IMR-90 (cell line): ENCODE measurements at regions not wholly inside any gene's neighbourhood (a gene's known extent, or its start where the extent isn't known, plus 50 kb on each side); places are given as distances from the start of the nearest gene placed in this dataset.

ENCODE experiments used
- ATAC-seq: fragments of 200-7000 bp; cut with Tn5 transposase; 2 replicates; pipeline ENCODE4 v1.9.1; 2020; ENCODE audit warnings: low read depth, mild to moderate bottlenecking, moderate library complexity
- BruUV-seq: library from RNA; stranded (reverse); fragments of 400-500 nt; replicated peaks from 2 replicates; lab custom pipeline; 2021; lab: Mats Ljungman, UMichigan
- CTCF ChIA-PET: fragments of 300-600 bp; formaldehyde crosslinking; extraction: SDS; loops from one replicate; lab custom pipeline; 2021; ENCODE audit warnings: antibody characterized with exemption; lab: Yijun Ruan, JAX
- POLR2A ChIA-PET: fragments of 300-600 bp; sonication (Branson Sonifier 250); formaldehyde crosslinking; loops from one replicate; lab custom pipeline; 2022; ENCODE audit warnings: antibody characterized with exemption; ENCODE audit not compliant: unreplicated experiment; lab: Charles Lee
- DNase-seq: peaks from one replicate; pipeline ENCODE4 v3.0.0; 2013
- H2AFZ ChIP-seq: replicated peaks from 2 replicates; pipeline ENCODE3; 2013; ENCODE audit warnings: low read length, mild to moderate bottlenecking; ENCODE audit not compliant: poor library complexity
- H2AK5ac ChIP-seq: 2 replicates; pipeline ENCODE4 v1.6.1; 2013; ENCODE audit warnings: low read depth, low read length, inconsistent platforms
- H2AK9ac ChIP-seq: replicated peaks from 2 replicates; pipeline ENCODE3; 2013; ENCODE audit warnings: mild to moderate bottlenecking, low read depth, low read length, moderate library complexity; ENCODE audit not compliant: poor library complexity
- H2BK120ac ChIP-seq: 2 replicates; pipeline ENCODE4 v1.6.1; 2013; ENCODE audit warnings: low read depth, low read length, inconsistent platforms
- H2BK15ac ChIP-seq: 3 replicates; pipeline ENCODE4 v1.6.1; 2013; ENCODE audit warnings: low read depth, low read length, inconsistent platforms
- H2BK20ac ChIP-seq: 2 replicates; pipeline ENCODE4 v1.6.1; 2013; ENCODE audit warnings: low read depth, mild to moderate bottlenecking, inconsistent platforms, low read length, moderate library complexity
- H2BK5ac ChIP-seq: 2 replicates; pipeline ENCODE4 v1.6.1; 2013; ENCODE audit warnings: mild to moderate bottlenecking, low read depth, low read length, inconsistent platforms; ENCODE audit not compliant: poor library complexity, severe bottlenecking
- H3K14ac ChIP-seq: replicated peaks from 2 replicates; pipeline ENCODE4 v1.6.1; 2013; ENCODE audit warnings: low read depth, low read length, inconsistent platforms
- H3K18ac ChIP-seq: 2 replicates; pipeline ENCODE4 v1.6.1; 2013; ENCODE audit warnings: low read depth, low read length, control low read depth
- H3K23ac ChIP-seq: 2 replicates; pipeline ENCODE4 v1.6.1; 2013; ENCODE audit warnings: low read depth, low read length, inconsistent platforms
- H3K27ac ChIP-seq: 2 replicates; pipeline ENCODE4 v1.5.1; 2013; ENCODE audit warnings: mild to moderate bottlenecking, control low read depth, low read length; ENCODE audit not compliant: insufficient read depth
- H3K27me3 ChIP-seq: 2 replicates; pipeline ENCODE4 v1.6.1; 2013; ENCODE audit warnings: low read length; ENCODE audit not compliant: control insufficient read depth, insufficient read depth
- H3K36me3 ChIP-seq: 2 replicates; pipeline ENCODE4 v1.6.1; 2013; ENCODE audit warnings: low read length, mixed read lengths; ENCODE audit not compliant: control insufficient read depth, insufficient read depth
- H3K4ac ChIP-seq: 2 replicates; pipeline ENCODE4 v1.6.1; 2013; ENCODE audit warnings: low read depth, low read length, inconsistent platforms
- H3K4me1 ChIP-seq: 2 replicates; pipeline ENCODE4 v1.6.1; 2013; ENCODE audit warnings: low read length, mixed read lengths; ENCODE audit not compliant: control insufficient read depth, insufficient read depth
- H3K4me2 ChIP-seq: 2 replicates; pipeline ENCODE4 v1.6.1; 2013; ENCODE audit warnings: low read depth, mild to moderate bottlenecking, control low read depth, low read length, moderate library complexity
- H3K4me3 ChIP-seq: 2 replicates; pipeline ENCODE4 v1.5.1; 2013; ENCODE audit warnings: low read depth, mild to moderate bottlenecking, control low read depth, low read length, moderate library complexity; ENCODE audit not compliant: insufficient read depth
- H3K56ac ChIP-seq: 2 replicates; pipeline ENCODE4 v1.6.1; 2013; ENCODE audit warnings: low read length, inconsistent platforms; ENCODE audit not compliant: insufficient read depth; ENCODE audit errors: extremely low read depth
- H3K79me1 ChIP-seq, 2 experiments: 2 replicates each; pipeline ENCODE4 v1.6.1; 2013; ENCODE audit warnings: low read length in 2 of 2, inconsistent platforms in 1 of 2, low read depth in 1 of 2
- H3K9ac ChIP-seq: 2 replicates; pipeline ENCODE4 v1.6.1; 2013; ENCODE audit warnings: low read depth, low read length, control low read depth
- H3K9me1 ChIP-seq: 2 replicates; pipeline ENCODE4 v1.6.1; 2013; ENCODE audit warnings: low read length, inconsistent platforms; ENCODE audit not compliant: insufficient read depth
- H3K9me3 ChIP-seq: 2 replicates; pipeline ENCODE4 v1.6.1; 2013; ENCODE audit warnings: low read length; ENCODE audit not compliant: control insufficient read depth, insufficient read depth
- H4K20me1 ChIP-seq: 2 replicates; pipeline ENCODE4 v1.6.1; 2013; ENCODE audit warnings: low read length, inconsistent platforms; ENCODE audit not compliant: insufficient read depth
- H4K5ac ChIP-seq: 2 replicates; pipeline ENCODE4 v1.6.1; 2013; ENCODE audit warnings: mild to moderate bottlenecking, low read depth, low read length, control low read depth
- H4K8ac ChIP-seq, 2 experiments: 2 replicates each; pipeline ENCODE4 v1.6.1; 2013; ENCODE audit warnings: low read depth in 2 of 2, low read length in 2 of 2, control low read depth in 1 of 2, inconsistent platforms in 1 of 2
- H4K91ac ChIP-seq: 2 replicates; pipeline ENCODE4 v1.6.1; 2013; ENCODE audit warnings: low read depth, low read length, inconsistent platforms; ENCODE audit not compliant: insufficient read depth
- BHLHE40 ChIP-seq: fragments of 150-350 bp; IDR thresholded peaks from 2 replicates; pipeline ENCODE4 v1.6.1; 2016; ENCODE audit warnings: mild to moderate bottlenecking, low read depth, low read length
- CEBPB ChIP-seq: IDR thresholded peaks from 2 replicates; pipeline ENCODE4 v1.6.1; 2012; ENCODE audit warnings: low read depth, low read length, improper control_type of control experiment
- CHD1 ChIP-seq: IDR thresholded peaks from 2 replicates; pipeline ENCODE4 v1.6.1; 2012; ENCODE audit warnings: low read depth, low read length, improper control_type of control experiment
- CTCF ChIP-seq: conservative IDR thresholded peaks from 2 replicates; pipeline ENCODE4 v1.5.1; 2012; ENCODE audit warnings: mild to moderate bottlenecking, low read depth, low read length, improper control_type of control experiment
- ELK1 ChIP-seq: fragments of 150-350 bp; IDR thresholded peaks from 2 replicates; pipeline ENCODE4 v1.6.1; 2016; ENCODE audit warnings: low read depth, mild to moderate bottlenecking, low read length, moderate library complexity, borderline replicate concordance
- FOS ChIP-seq: fragments of 150-350 bp; IDR thresholded peaks from 2 replicates; pipeline ENCODE4 v1.6.1; 2016; ENCODE audit warnings: low read depth, low read length
- MAZ ChIP-seq: IDR thresholded peaks from 2 replicates; pipeline ENCODE4 v1.6.1; 2012; ENCODE audit warnings: low read depth, mild to moderate bottlenecking, low read length, improper control_type of control experiment, moderate library complexity, borderline replicate concordance
- NFE2L2 ChIP-seq: fragments of 150-350 bp; IDR thresholded peaks from 2 replicates; pipeline ENCODE4 v1.6.1; 2016; ENCODE audit warnings: low read depth, mild to moderate bottlenecking, low read length
- POLR2A ChIP-seq: IDR thresholded peaks from 2 replicates; pipeline ENCODE4 v1.6.1; 2012; ENCODE audit warnings: mild to moderate bottlenecking, low read depth, low read length
- RAD21 ChIP-seq: IDR thresholded peaks from 2 replicates; pipeline ENCODE4 v1.6.1; 2012; ENCODE audit warnings: low read length, improper control_type of control experiment
- RCOR1 ChIP-seq: IDR thresholded peaks from 2 replicates; pipeline ENCODE4 v1.6.1; 2012; ENCODE audit warnings: mild to moderate bottlenecking, low read length, improper control_type of control experiment; ENCODE audit not compliant: insufficient replicate concordance
- RFX5 ChIP-seq: IDR thresholded peaks from 2 replicates; pipeline ENCODE4 v1.8.0; 2012; ENCODE audit warnings: low read depth, mild to moderate bottlenecking, low read length, moderate library complexity
- SMC3 ChIP-seq: fragments of 150-350 bp; IDR thresholded peaks from 2 replicates; pipeline ENCODE4 v1.6.1; 2016; ENCODE audit warnings: low read depth, mild to moderate bottlenecking, antibody characterized with exemption, low read length, moderate library complexity
- USF2 ChIP-seq: fragments of 150-350 bp; IDR thresholded peaks from 2 replicates; pipeline ENCODE4 v1.6.1; 2017; ENCODE audit warnings: mild to moderate bottlenecking, antibody characterized with exemption, low read length, low read depth
- WGBS, 2 experiments: methylation state at CpG; one replicate each; pipeline versions ENCODE4 v1.1.5 to v1.1.7; 2013; ENCODE audit warnings: missing lambda C conversion rate in 2 of 2; ENCODE audit not compliant: insufficient read length in 1 of 2; ENCODE audit errors: extremely low coverage in 2 of 2; 5-methylcytosine and 5-hydroxymethylcytosine counted together
- dilution Hi-C: fragments of 300-500 bp; cut with HindIII; formaldehyde crosslinking; loops from one replicate; pipeline ENCODE4 v1.14.3; 2018; ENCODE audit warnings: low sequenced_read_pairs; ENCODE audit not compliant: unreplicated experiment
- in situ Hi-C: fragments of 300-500 bp; cut with MboI; formaldehyde crosslinking; loops from 3 replicates; pipeline ENCODE4 v1.14.3; 2019; ENCODE audit warnings: low sequenced_read_pairs, inconsistent platforms, mixed read lengths
- intact Hi-C: fragments of 100-400 bp; cut with micrococcal nuclease; formaldehyde crosslinking; loops from 2 replicates; pipeline ENCODE4 v1.10.0; 2022

GRCh38 chr3:65017359-65017758, 329.6 kb upstream of the ADAMTS9 start:
- H2AK9ac ChIP-seq: no peak overlapping the region
- no peak overlapping the region for H3K14ac ChIP-seq
- H2BK15ac ChIP-seq: no peak overlapping the region
- no peaks in the 10 kb centered on the region for H3K9me1 ChIP-seq
- H3K56ac ChIP-seq: no peak overlapping the region
- H2BK5ac ChIP-seq: no peak overlapping the region
- no CpG with 5 or more reads among the region's 1 CpG for WGBS, 2 experiments
- H4K91ac ChIP-seq: no peak overlapping the region
- no peak overlapping the region for H3K4me2 ChIP-seq
- no peak for ATAC-seq
- H3K36me3 ChIP-seq: no peaks in the 10 kb centered on the region
- H2AFZ ChIP-seq: no peak overlapping the region
- H3K4me3 ChIP-seq: no peak overlapping the region
- no peak overlapping the region for H2BK120ac ChIP-seq
- no peak for TF ChIP-seq ELK1
- TF ChIP-seq RCOR1: no peak
- TF ChIP-seq SMC3: no peak
- TF ChIP-seq MAZ: no peak
- TF ChIP-seq USF2: no peak
- no peak for TF ChIP-seq CTCF
- no peak for TF ChIP-seq CEBPB
- no peak for TF ChIP-seq RAD21
- TF ChIP-seq CHD1: no peak
- no peak for TF ChIP-seq POLR2A
- TF ChIP-seq BHLHE40: no peak
- TF ChIP-seq FOS: no peak
- no peak for TF ChIP-seq NFE2L2
- TF ChIP-seq RFX5: no peak
- H4K8ac ChIP-seq: no peak overlapping the region
- no peak overlapping the region for H4K5ac ChIP-seq
- no peak overlapping the region for H3K9ac ChIP-seq
- H3K4me1 ChIP-seq: no peaks in the 10 kb centered on the region
- no peak overlapping the region for H2AK5ac ChIP-seq
- H3K9me3 ChIP-seq: no peaks in the 10 kb centered on the region
- no peak for DNase-seq
- H3K79me1 ChIP-seq: no peaks in the 10 kb centered on the region
- CTCF ChIA-PET: no interaction called here
- intact Hi-C loops: no loop called here
- in situ Hi-C loops: no loop called here
- POLR2A ChIA-PET: no interaction called here
- H3K23ac ChIP-seq: no peak overlapping the region
- BruUV-seq: no TSS peak
- H3K4ac ChIP-seq: no peak overlapping the region
- no peak overlapping the region for H3K18ac ChIP-seq
- no peaks in the 10 kb centered on the region for H4K20me1 ChIP-seq
- H3K27ac ChIP-seq: no peak overlapping the region
- H2BK20ac ChIP-seq: no peak overlapping the region
- H3K27me3 ChIP-seq: no peaks in the 10 kb centered on the region
- dilution Hi-C loops: no loop called here
